H54 (cell line): ENCODE measurements at regions not wholly inside any gene's neighbourhood (a gene's known extent, or its start where the extent isn't known, plus 50 kb on each side); places are given as distances from the start of the nearest gene placed in this dataset.

Experiments
- DNase-seq: peaks from one replicate; pipeline ENCODE4 v3.0.0; 2011; ENCODE audit warnings: low spot score, mixed read lengths; ENCODE audit not compliant: insufficient read length
- FAIRE-seq: peaks from 3 replicates; lab custom pipeline; 2011; peaks lifted over from hg19 to GRCh38; lab: Jason Lieb, UNC
- POLR2A ChIP-seq: IDR thresholded peaks from 2 replicates; pipeline ENCODE4 v1.6.1; 2011; ENCODE audit warnings: low read depth, mild to moderate bottlenecking, low read length

GRCh38 chr10:60521974-60522405, 132.3 kb upstream of the ANK3 start:
- DNase-seq, result no peak

GRCh38 chr10:60518745-60519144, 129.1 kb upstream of the ANK3 start:
- DNase-seq (no peak), FAIRE-seq (no peak)
- no peak for TF ChIP-seq POLR2A

More at GRCh38 chr10:60521974-60522405, 132.3 kb upstream of the ANK3 start:
- TF ChIP-seq POLR2A, result no peak
- FAIRE-seq, result peak; percentile 76

- peak; percentile 74 for FAIRE-seq
- DNase-seq, result no peak
- TF ChIP-seq POLR2A, result no peak
Measured at GRCh38 chr10:60517805-60518204, 128.1 kb upstream of the ANK3 start.

GRCh38 chr10:60513281-60513680, 123.6 kb upstream of the ANK3 start:
- FAIRE-seq, result peak; percentile 20
- TF ChIP-seq POLR2A, result no peak
- no peak for DNase-seq

- DNase-seq (no peak), FAIRE-seq (no peak)
- TF ChIP-seq POLR2A, result no peak
Measured at GRCh38 chr10:60511477-60512229, 122.0 kb upstream of the ANK3 start.

- no peak for DNase-seq
- TF ChIP-seq POLR2A, result no peak
- FAIRE-seq, result peak; percentile 57
Measured at GRCh38 chr10:60508831-60509230, 119.2 kb upstream of the ANK3 start.

- DNase-seq (no peak), FAIRE-seq (peak; percentile 15)
- TF ChIP-seq POLR2A, result no peak
Measured at GRCh38 chr10:60508037-60508436, 118.4 kb upstream of the ANK3 start.

- FAIRE-seq (no peak), DNase-seq (no peak)
- no peak for TF ChIP-seq POLR2A
Measured at GRCh38 chr10:60502621-60503020, 112.9 kb upstream of the ANK3 start.

GRCh38 chr10:60498985-60499384, 109.3 kb upstream of the ANK3 start:
- no peak for DNase-seq
- peak; percentile 36 for FAIRE-seq
- TF ChIP-seq POLR2A, result no peak

GRCh38 chr10:60497364-60497763, 107.7 kb upstream of the ANK3 start:
- FAIRE-seq, result no peak
- no peak for TF ChIP-seq POLR2A
- no peak for DNase-seq

GRCh38 chr10:60496181-60496580, 106.5 kb upstream of the ANK3 start:
- FAIRE-seq (peak; percentile 52), DNase-seq (no peak)
- TF ChIP-seq POLR2A, result no peak

GRCh38 chr10:60495338-60496055, 105.8 kb upstream of the ANK3 start:
- FAIRE-seq (peak; percentile 97), DNase-seq (peak; percentile 8)
- no peak for TF ChIP-seq POLR2A

- no peak for DNase-seq
- TF ChIP-seq POLR2A, result no peak
- no peak for FAIRE-seq
Measured at GRCh38 chr10:60494774-60495173, 105.1 kb upstream of the ANK3 start.

GRCh38 chr10:60491162-60491561, 101.5 kb upstream of the ANK3 start:
- no peak for TF ChIP-seq POLR2A
- DNase-seq (no peak), FAIRE-seq (peak; percentile 50)
